GM21737 (cell line): ENCODE measurements at regions not wholly inside any gene's neighbourhood (a gene's known extent, or its start where the extent isn't known, plus 50 kb on each side); places are given as distances from the start of the nearest gene placed in this dataset.

Source experiments
- ATAC-seq: cut with Tn5 transposase; IDR thresholded peaks from one replicate; pipeline ENCODE4 v1.9.1; 2021; ENCODE audit warnings: mild to moderate bottlenecking, moderate library complexity; ENCODE audit not compliant: unreplicated experiment

GRCh38 chr4:112031712-112032328 lies 113.4 kb upstream of the FAM241A start:
- ATAC-seq, result no peak

GRCh38 chr4:112036886-112037285 lies 108.4 kb upstream of the FAM241A start:
- no peak for ATAC-seq

DNA sequence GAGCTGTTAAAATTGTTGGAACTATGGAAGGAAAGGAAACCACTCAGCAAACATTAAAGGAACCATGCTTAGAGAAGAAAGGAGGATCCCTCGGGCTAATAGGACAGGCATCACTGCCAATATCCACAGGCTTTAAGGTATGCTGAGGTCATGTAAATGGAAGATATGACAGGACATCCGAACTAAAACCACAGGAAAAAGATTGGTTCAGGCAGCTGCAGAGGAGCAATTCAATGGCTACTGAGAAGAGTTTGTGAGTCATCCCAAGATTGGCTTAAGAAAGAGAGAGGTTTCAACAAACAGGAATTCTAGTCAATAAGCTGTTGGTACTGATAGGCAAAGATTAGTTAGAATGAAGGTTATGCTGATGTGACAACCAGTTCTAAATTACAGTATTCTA lies 106.4 kb upstream of the FAM241A start:
- ATAC-seq, result no peak

DNA sequence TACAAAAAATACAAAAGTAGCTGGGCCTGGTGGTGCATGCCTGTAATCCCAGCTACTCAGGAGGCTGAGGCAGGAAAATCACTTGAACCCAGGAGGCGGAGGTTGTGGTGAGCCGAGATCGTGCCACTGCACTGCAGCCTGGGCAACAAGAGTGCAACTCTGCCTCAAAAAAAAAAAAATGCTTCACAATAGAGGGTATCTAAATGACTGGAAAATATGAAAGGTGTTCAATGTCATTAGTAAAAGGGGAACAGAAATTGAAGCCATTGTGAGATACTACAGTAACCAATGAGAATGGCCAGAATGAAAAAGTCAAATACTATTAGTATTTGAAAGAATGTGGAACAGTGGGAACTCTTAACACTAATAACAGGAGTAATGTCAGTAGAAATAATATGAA lies 96.1 kb upstream of the FAM241A start:
- peak; percentile 71 for ATAC-seq

- ATAC-seq, result no peak
These were observed 91.4 kb upstream of the FAM241A start for GRCh38 chr4:112053825-112054350.

DNA sequence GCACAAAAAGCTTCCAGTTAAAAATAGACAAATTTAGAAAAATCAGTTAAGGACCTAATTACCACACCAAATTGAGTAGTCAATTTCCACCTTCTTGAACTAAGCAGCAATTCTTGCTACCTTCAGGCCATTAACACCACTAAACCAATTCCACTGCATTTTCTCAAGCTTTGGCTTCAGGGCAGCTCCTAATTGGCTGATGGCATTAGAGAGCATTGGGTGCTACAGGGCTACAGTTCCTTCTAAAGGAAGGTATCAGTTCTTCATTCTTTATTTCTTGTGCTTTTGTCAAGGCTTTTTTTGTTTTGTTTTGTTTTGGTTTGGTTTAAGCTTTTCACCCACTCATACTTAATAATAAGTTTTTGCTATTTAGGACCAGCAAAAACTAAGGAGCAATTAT lies 90.2 kb upstream of the FAM241A start:
- no peak for ATAC-seq

- no peak for ATAC-seq
These were observed 87.8 kb upstream of the FAM241A start for GRCh38 chr4:112057470-112057869.

- no peak for ATAC-seq
These were observed 86.8 kb upstream of the FAM241A start for GRCh38 chr4:112058433-112058832.

- no peak for ATAC-seq
These were observed 85.0 kb upstream of the FAM241A start for GRCh38 chr4:112060212-112060611.

DNA sequence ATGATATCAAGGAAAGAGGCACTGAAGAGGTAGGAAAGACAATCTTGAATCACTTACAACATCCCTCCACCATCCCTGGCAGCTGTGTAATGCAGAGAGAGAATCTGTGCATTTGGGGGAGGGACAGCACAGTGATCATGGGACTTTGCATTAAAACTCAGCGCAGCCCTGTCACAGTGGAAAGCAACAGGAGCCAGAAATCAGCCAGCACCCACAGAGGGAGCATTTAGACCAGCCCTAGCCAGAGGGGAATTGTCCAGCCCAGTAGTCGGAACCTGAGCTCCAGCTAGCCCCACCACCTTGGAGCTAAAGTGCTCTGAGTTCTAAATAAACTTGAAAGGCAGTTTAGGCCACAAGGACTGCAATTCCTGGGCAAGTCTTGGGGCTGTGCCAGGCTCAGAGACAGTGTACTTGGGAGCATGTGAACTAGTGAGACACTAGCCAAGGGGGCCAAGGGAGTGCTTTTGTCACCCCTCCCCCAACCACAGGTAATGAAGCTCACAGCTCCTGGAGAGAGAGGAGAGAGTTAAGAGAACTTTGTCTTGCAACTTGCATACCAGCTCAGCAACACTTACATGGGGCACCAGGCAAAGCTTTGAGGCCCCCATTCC lies 83.9 kb upstream of the FAM241A start:
- ATAC-seq, result no peak

DNA sequence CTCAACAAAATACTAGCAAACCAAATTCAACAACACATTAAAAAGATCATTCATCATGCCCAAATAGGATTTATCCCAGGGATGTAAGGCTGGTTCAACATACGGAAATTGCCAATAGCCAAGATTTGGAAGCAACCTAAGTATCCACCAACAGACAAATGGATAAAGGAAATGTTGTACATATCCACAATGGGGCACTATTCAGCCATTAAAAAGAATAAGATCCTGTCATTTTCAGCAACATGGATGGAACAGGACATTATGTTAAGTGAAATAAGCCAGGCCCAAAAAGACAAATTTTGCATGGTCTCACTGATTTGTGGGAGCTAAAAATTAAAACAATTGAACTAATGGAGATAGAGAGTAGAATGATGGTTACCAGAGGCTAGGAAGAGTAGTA lies 82.0 kb upstream of the FAM241A start:
- no peak for ATAC-seq

- ATAC-seq, result no peak
These were observed 76.1 kb upstream of the FAM241A start for GRCh38 chr4:112069110-112069509.

- no peak for ATAC-seq
These were observed 72.1 kb upstream of the FAM241A start for GRCh38 chr4:112073181-112073580.

DNA sequence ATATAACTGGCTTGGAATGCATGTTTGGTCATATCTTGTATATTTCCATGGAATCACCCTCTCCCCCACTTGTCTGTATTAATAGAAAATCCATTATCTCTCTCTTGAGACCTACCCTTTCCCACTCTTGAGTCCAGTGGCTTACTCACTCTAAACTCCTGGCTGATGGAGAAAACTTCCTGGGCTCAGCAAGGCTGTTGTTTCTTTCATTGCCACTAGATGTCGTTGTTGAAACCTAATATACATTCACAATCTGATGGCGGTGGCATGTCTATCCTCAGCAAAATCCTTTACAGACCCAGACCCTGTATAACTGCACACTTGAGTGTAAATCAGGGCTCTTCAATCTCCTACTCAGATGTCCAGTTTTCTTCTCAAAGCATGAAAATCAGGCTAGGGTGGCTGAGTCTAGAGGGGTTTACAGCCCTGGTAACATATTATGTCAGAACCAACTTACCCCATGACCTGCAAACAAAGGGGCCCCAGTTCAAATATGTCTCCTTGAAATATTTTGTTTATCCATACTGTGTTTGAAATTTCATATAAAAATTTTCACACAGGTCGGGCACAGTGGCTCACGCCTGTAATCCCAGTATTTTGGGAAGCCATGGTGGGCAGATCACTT lies 70.0 kb upstream of the FAM241A start:
- ATAC-seq, result no peak

GRCh38 chr4:112075906-112076305 lies 69.3 kb upstream of the FAM241A start:
- ATAC-seq, result no peak

DNA sequence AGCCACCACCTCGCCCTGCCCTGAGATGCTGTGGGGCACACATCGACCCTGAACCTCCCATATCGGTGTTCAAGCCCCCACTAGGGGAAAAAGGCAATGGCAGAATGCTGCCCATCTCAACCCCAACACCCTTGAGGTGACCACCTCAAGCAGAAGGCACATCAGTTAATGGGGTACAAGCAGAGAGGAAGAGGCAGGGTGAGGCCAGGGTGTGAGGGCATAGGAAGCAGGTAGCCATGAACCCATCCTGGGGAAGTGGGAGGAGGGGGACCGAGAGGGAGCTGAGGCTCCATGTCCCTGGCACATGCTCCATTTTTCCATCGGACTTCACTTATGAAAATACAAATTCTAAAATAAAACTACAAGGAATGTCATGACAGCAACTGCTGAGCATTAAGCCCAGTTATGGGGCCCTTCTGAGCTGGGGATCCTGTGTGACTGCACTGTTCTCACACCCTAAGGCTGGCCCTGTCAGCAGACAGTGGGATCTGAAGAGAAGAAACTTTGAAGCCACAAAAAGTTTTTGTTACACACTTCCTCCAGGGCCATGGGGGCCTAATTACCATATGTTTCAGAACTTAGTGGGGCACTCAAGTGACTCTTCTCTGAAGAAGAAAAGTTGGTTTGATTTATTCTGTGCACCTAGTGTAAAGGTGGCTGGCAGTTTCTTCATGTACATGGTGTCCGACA lies 68.2 kb upstream of the FAM241A start:
- no peak for ATAC-seq

DNA sequence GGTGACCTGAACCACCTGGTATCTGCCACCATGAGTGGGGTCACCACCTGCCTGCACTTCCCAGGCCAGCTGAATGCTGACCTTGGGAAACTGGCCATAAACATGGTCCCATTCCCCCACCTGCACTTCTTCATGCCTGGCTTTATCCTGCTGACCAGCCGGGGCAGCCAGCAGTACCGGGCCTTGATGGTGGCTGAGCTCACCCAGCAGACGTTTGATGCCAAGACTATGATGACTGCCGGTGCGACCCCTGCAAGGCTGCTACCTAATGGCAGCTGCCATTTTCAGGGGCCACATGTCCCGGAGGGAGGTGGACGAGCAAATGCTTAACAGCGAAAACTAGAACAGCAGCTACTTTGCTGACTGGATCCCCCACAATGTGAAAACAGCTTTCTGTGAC lies 67.5 kb upstream of the FAM241A start:
- no peak for ATAC-seq

GRCh38 chr4:112082954-112083586 lies 62.2 kb upstream of the FAM241A start:
- no peak for ATAC-seq

GRCh38 chr4:112083587-112084347 lies 61.5 kb upstream of the FAM241A start:
- ATAC-seq, result no peak
